LNCAP (cell line): ENCODE measurements at regions not wholly inside any gene's neighbourhood (a gene's known extent, or its start where the extent isn't known, plus 50 kb on each side); places are given as distances from the start of the nearest gene placed in this dataset.

Source experiments
- TF ChIP-seq, protein P1 (sequence below): fragments of 450-650 bp; IDR thresholded peaks from 2 replicates; pipeline ENCODE4 v1.5.1; 2017; ENCODE audit warnings: mild to moderate bottlenecking

- TF ChIP-seq, protein P1, sequence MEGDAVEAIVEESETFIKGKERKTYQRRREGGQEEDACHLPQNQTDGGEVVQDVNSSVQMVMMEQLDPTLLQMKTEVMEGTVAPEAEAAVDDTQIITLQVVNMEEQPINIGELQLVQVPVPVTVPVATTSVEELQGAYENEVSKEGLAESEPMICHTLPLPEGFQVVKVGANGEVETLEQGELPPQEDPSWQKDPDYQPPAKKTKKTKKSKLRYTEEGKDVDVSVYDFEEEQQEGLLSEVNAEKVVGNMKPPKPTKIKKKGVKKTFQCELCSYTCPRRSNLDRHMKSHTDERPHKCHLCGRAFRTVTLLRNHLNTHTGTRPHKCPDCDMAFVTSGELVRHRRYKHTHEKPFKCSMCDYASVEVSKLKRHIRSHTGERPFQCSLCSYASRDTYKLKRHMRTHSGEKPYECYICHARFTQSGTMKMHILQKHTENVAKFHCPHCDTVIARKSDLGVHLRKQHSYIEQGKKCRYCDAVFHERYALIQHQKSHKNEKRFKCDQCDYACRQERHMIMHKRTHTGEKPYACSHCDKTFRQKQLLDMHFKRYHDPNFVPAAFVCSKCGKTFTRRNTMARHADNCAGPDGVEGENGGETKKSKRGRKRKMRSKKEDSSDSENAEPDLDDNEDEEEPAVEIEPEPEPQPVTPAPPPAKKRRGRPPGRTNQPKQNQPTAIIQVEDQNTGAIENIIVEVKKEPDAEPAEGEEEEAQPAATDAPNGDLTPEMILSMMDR, result no peak
Measured at GRCh38 chr4:112852601-112853000, 196.9 kb upstream of the ANK2 start.

- TF ChIP-seq, protein P1, result peak; percentile 62
Measured at GRCh38 chr4:112853662-112854256, 195.7 kb upstream of the ANK2 start.

DNA sequence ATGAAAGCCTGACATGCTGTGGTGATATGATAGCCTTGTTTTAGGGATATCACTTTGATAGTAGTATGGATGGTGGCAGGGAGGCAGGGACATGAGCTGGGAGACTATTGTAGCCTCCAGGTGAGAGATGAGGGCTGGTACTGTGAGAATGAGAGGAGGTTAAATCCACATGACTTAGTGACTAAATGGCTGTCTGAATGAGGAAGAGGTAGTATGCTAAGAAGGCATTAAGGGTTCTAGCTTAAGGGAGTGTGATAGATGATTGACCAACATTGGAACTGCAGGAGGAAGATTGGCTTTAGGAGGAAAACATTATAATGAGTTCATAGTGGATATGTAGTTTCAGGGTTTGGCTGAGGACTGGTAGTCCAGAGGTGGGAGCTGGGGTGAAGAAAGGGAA is 195.0 kb upstream of the ANK2 start:
- TF ChIP-seq, protein P1, result no peak

DNA sequence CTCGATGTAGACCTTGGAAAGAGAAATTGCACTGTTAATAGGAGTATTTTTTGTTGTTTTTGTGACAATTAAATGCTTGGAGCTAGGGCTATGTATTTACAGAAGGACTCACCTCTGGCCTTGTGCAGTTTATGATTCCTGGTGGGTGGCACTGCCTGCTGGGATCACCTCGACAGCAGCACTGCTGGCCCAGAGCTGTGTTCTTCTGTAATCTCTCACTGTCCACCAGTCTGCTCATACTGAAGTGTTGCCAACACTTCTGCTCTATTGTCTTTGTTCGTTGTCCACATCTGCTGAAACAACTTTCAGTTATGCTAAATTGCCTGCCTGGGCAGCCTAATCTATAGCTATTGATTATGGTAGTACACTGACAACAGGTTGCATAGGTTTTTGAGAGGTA is 194.4 kb upstream of the ANK2 start:
- TF ChIP-seq, protein P1, result no peak

GRCh38 chr4:112857461-112857860 is 192.0 kb upstream of the ANK2 start:
- TF ChIP-seq, protein P1, result no peak

GRCh38 chr4:112858751-112859150 is 190.7 kb upstream of the ANK2 start:
- TF ChIP-seq, protein P1, result no peak

GRCh38 chr4:112859456-112860184 is 189.8 kb upstream of the ANK2 start:
- TF ChIP-seq, protein P1, result no peak
